Vagina (tissue), 2 donors: ENCODE measurements at regions not wholly inside any gene's neighbourhood (a gene's known extent, or its start where the extent isn't known, plus 50 kb on each side); places are given as distances from the start of the nearest gene placed in this dataset.

Source experiments
- DNase-seq, 2 donors: peaks; one replicate each; pipeline ENCODE4 v3.0.0-alpha.2; 2017; ENCODE audit errors: extremely low spot score in 2 of 2
- H3K27ac ChIP-seq: fragments of 200-600 bp; sonication (generic); one replicate; pipeline ENCODE4 v1.5.1; 2019
- H3K27me3 ChIP-seq: fragments of 200-600 bp; sonication (generic); one replicate; pipeline ENCODE4 v1.5.1; 2019
- H3K36me3 ChIP-seq, 2 donors: fragments of 200-600 bp; sonication (generic); one replicate each; pipeline ENCODE4 v1.5.1; 2017 to 2019
- H3K4me1 ChIP-seq: fragments of 200-600 bp; sonication (generic); one replicate; pipeline ENCODE4 v1.5.1; 2019
- H3K4me3 ChIP-seq, 2 donors: fragments of 200-600 bp; sonication (generic); 1 replicate in 1 of 2; 2 replicates in 1 of 2; pipeline ENCODE4 v1.5.1; 2016 to 2019
- H3K9me3 ChIP-seq: fragments of 200-600 bp; sonication (generic); one replicate; pipeline ENCODE4 v1.5.1; 2019
- CTCF ChIP-seq, 3 experiments: fragments of 450-650 bp in 2 of 3; fragments of 200-600 bp in 1 of 3; sonication (generic) in 1 of 3; IDR thresholded peaks; one replicate each; pipeline ENCODE4 v1.5.1; 2017 to 2019; ENCODE audit warnings: antibody characterized with exemption in 3 of 3, mild to moderate bottlenecking in 2 of 3, moderate library complexity in 2 of 3
- POLR2A ChIP-seq, 2 donors: fragments of 450-650 bp; IDR thresholded peaks; one replicate each; pipeline ENCODE4 v1.6.1; 2017; ENCODE audit warnings: antibody characterized with exemption in 2 of 2, mild to moderate bottlenecking in 2 of 2, moderate library complexity in 2 of 2
- POLR2AphosphoS5 ChIP-seq, 2 donors: sonication (generic); formaldehyde crosslinking; IDR thresholded peaks; one replicate each; pipeline ENCODE4 v1.9.0; 2017; ENCODE audit warnings: antibody characterized with exemption in 2 of 2, mild to moderate bottlenecking in 2 of 2, low read depth in 1 of 2; ENCODE audit not compliant: insufficient read depth in 1 of 2
- intact Hi-C: fragments of 100-400 bp; cut with DNase I; formaldehyde crosslinking; loops from one replicate; pipeline ENCODE4 v1.15.1; 2023

GRCh38 chr1:55425310-55425930 is 210.3 kb upstream of the USP24 start:
- H3K27me3 ChIP-seq = no peaks in the 10 kb centered on the region
- intact Hi-C loops = no loop called here
- no peaks in the 10 kb centered on the region for H3K36me3 ChIP-seq
- no peak for TF ChIP-seq POLR2AphosphoS5 (IDR thresholded peaks at IDR 0.05; ENCODE audit: insufficient read depth in 1 of 2, low read depth in 1 of 2)
- no peak overlapping the region for H3K27ac ChIP-seq
- no peak overlapping the region for H3K4me3 ChIP-seq
- no peaks in the 10 kb centered on the region for H3K9me3 ChIP-seq
- DNase-seq = no peak
- peaks cover 14% of the 10 kb centered on the region for H3K4me1 ChIP-seq

DNA sequence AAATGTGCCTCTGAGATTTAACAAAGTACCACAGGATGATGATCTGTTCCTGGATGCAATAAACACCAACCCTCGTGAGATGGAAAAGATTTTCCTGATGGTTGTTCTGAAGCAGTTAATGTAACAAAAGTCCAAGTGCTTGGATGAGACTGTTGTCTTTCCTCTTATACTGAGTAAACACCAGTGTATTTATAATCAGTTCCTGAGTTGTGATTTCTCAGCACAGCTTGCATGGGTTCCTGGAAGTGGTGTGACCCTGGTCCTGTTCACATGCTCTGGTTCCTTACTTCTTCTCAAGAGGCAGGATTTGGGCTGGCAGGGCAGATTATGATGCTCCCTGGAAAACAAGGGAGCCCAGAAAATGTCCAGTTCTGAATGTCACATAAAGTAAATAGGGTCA is 208.2 kb upstream of the USP24 start:
- Histone ChIP-seq H3K36me3 (no peaks in the 10 kb centered on the region), H3K4me3 (no peak overlapping the region), H3K4me1 (no peaks in the 10 kb centered on the region), H3K27ac (peak overlapping the region; percentile 20), H3K9me3 (no peaks in the 10 kb centered on the region), H3K27me3 (no peaks in the 10 kb centered on the region)
- no peak for DNase-seq
- TF ChIP-seq POLR2AphosphoS5 (IDR thresholded peaks at IDR 0.05; ENCODE audit: insufficient read depth in 1 of 2, low read depth in 1 of 2) = no peak
- no peak for TF ChIP-seq POLR2A (IDR thresholded peaks at IDR 0.05)
- TF ChIP-seq CTCF (IDR thresholded peaks at IDR 0.05) = no peak
- intact Hi-C loops = no loop called here

GRCh38 chr1:55420929-55421716 is 206.0 kb upstream of the USP24 start:
- Histone ChIP-seq H3K36me3 (no peaks in the 10 kb centered on the region), H3K9me3 (no peaks in the 10 kb centered on the region), H3K27me3 (no peaks in the 10 kb centered on the region), H3K4me3 (no peak overlapping the region), H3K27ac (peak overlapping the region; percentile 71), H3K4me1 (no peaks in the 10 kb centered on the region)
- TF ChIP-seq POLR2AphosphoS5 (IDR thresholded peaks at IDR 0.05; ENCODE audit: insufficient read depth in 1 of 2, low read depth in 1 of 2) = no peak
- TF ChIP-seq POLR2A (IDR thresholded peaks at IDR 0.05) = no peak
- no peak for TF ChIP-seq CTCF (IDR thresholded peaks at IDR 0.05)
- no peak for DNase-seq
- intact Hi-C loops = no loop called here

DNA sequence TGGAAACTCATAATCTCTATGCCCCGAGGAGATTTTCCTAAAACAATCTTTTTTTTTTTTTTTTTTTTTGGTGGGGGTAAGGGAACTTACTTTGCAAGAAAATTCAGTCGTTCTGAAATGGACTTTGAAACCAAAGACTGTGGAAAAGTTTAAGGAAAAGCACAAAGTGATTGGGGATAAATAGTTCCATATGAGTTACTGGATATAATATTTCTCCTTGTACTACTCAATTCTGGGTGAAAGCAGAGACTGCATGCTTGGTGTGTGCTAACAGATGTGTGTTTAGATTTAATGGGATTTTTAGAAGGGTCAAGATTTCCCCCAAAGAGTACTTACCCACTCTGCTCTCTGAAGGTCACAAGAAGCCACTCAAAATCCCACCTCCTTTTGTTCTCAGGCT is 204.9 kb upstream of the USP24 start:
- Histone ChIP-seq H3K9me3 (no peaks in the 10 kb centered on the region), H3K4me3 (no peak overlapping the region), H3K27me3 (no peaks in the 10 kb centered on the region), H3K36me3 (no peaks in the 10 kb centered on the region), H3K4me1 (no peaks in the 10 kb centered on the region), H3K27ac (peak overlapping the region; percentile 71)
- TF ChIP-seq POLR2AphosphoS5 (IDR thresholded peaks at IDR 0.05; ENCODE audit: insufficient read depth in 1 of 2, low read depth in 1 of 2) (no peak), POLR2A (IDR thresholded peaks at IDR 0.05) (no peak), CTCF (IDR thresholded peaks at IDR 0.05) (no peak)
- intact Hi-C loops = no loop called here
- no peak for DNase-seq

DNA sequence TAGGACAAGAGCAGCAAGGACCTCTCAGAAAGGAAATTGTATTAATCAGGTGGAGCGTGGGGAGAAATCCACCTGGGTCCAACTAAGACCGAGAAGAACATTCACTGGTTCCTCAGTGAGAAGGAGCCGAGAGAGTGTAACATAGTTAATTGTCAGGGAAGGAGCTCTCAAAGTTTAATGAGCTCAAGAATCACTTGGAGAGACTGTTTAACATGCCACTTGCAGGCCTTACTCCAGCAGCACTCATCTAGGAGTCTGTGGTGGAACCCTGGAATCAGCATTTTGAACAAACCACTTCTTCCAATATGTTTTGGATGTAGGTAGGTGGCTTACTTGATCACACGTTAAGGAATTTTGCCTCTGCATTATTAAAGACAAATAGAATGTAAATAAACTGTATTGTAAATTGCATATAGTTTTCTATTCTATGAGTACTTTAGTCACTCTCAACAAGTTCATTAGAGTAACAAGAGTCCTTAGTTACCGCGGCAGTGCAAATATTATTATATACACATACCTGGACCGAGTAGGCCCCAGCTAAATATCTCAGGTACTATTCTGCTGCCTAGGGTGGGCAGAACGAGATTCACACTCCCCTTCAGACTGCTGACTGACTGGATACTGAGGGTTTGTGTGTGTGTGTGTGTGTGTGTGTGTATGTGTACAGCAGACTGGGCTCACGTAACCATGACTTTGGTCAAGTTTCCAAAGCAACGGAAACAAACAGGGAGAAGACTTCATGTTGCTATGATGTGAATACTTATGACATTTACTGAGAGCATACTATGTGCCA is 203.2 kb upstream of the USP24 start:
- intact Hi-C loops = no loop called here
- no peak overlapping the region for H3K27ac ChIP-seq
- DNase-seq = no peak
- H3K4me1 ChIP-seq = no peaks in the 10 kb centered on the region
- H3K27me3 ChIP-seq = no peaks in the 10 kb centered on the region
- TF ChIP-seq POLR2AphosphoS5 (IDR thresholded peaks at IDR 0.05; ENCODE audit: insufficient read depth in 1 of 2, low read depth in 1 of 2) (no peak), CTCF (IDR thresholded peaks at IDR 0.05) (no peak), POLR2A (IDR thresholded peaks at IDR 0.05) (no peak)
- no peaks in the 10 kb centered on the region for H3K36me3 ChIP-seq
- H3K4me3 ChIP-seq = no peak overlapping the region
- H3K9me3 ChIP-seq = no peaks in the 10 kb centered on the region
